ENCODE measurements at regions not wholly inside any gene's neighbourhood (a gene's known extent, or its start where the extent isn't known, plus 50 kb on each side); places are given as distances from the start of the nearest gene placed in this dataset.

- H3K27ac Mint-ChIP-seq, result no peak overlapping the region
- H3K27me3 Mint-ChIP-seq (ENCODE audit: low read depth in 2 of 2), result peaks cover 28 to 30% of the 10 kb centered on the region in 2 donors
- no peaks in the 10 kb centered on the region for H3K9me3 ChIP-seq (ENCODE audit: control insufficient read depth, insufficient read depth, low read length)
These were observed 166.5 kb downstream of the HERPUD2 start for GRCh38 chr7:35528381-35528977.

GRCh38 chr7:35526645-35527044 is 168.3 kb downstream of the HERPUD2 start:
- Mint-ChIP-seq H3K4me1 (no peaks in the 10 kb centered on the region), H3K27ac (no peak overlapping the region), H3K9me3 (no peaks in the 10 kb centered on the region), H3K36me3 (no peaks in the 10 kb centered on the region), H3K4me3 (no peak overlapping the region), H3K27me3 (ENCODE audit: low read depth in 2 of 2) (peaks cover 27 to 34% of the 10 kb centered on the region in 2 donors)
- Histone ChIP-seq H3K4me1 (ENCODE audit: control insufficient read depth, insufficient read depth, low read length) (peaks cover 4% of the 10 kb centered on the region), H3K27me3 (ENCODE audit: control insufficient read depth, insufficient read depth, low read length) (peaks cover 2% of the 10 kb centered on the region), H3K9me3 (ENCODE audit: control insufficient read depth, insufficient read depth, low read length) (no peaks in the 10 kb centered on the region), H3K4me3 (ENCODE audit: low read length) (no peak overlapping the region), H3K27ac (ENCODE audit: low read length) (no peak overlapping the region), H3K36me3 (ENCODE audit: control insufficient read depth, insufficient read depth, low read length) (no peaks in the 10 kb centered on the region)
- no peak for TF ChIP-seq CTCF (IDR thresholded peaks at IDR 0.05)
- WGBS (ENCODE audit: insufficient coverage), result 88% methylated on average over 4 of the region's 4 CpGs
- DNase-seq (no peak), ATAC-seq (no peak)
- intact Hi-C loops (cut with micrococcal nuclease), result no loop called here

More at GRCh38 chr7:35528381-35528977, 166.5 kb downstream of the HERPUD2 start:
- peaks cover 4% of the 10 kb centered on the region for H3K4me1 ChIP-seq (ENCODE audit: control insufficient read depth, insufficient read depth, low read length)
- intact Hi-C loops (cut with micrococcal nuclease), result no loop called here
- H3K36me3 ChIP-seq (ENCODE audit: control insufficient read depth, insufficient read depth, low read length), result no peaks in the 10 kb centered on the region
- no peak overlapping the region for H3K4me3 ChIP-seq (ENCODE audit: low read length)
- H3K36me3 Mint-ChIP-seq, result no peaks in the 10 kb centered on the region
- H3K27ac ChIP-seq (ENCODE audit: low read length), result no peak overlapping the region
- H3K27me3 ChIP-seq (ENCODE audit: control insufficient read depth, insufficient read depth, low read length), result peaks cover 2% of the 10 kb centered on the region
- WGBS (ENCODE audit: insufficient coverage), result 85% methylated on average over 6 of the region's 8 CpGs
- H3K4me1 Mint-ChIP-seq, result no peaks in the 10 kb centered on the region
- TF ChIP-seq CTCF (IDR thresholded peaks at IDR 0.05), result no peak
- DNase-seq (no peak), ATAC-seq (no peak)
- H3K4me3 Mint-ChIP-seq, result no peak overlapping the region
- no peaks in the 10 kb centered on the region for H3K9me3 Mint-ChIP-seq

- H3K27ac ChIP-seq (ENCODE audit: low read length), result no peak overlapping the region
- TF ChIP-seq CTCF (IDR thresholded peaks at IDR 0.05), result no peak
- Mint-ChIP-seq H3K27me3 (ENCODE audit: low read depth in 2 of 2) (peaks cover 28 to 48% of the 10 kb centered on the region in 2 donors), H3K4me3 (no peak overlapping the region), H3K27ac (no peak overlapping the region), H3K36me3 (no peaks in the 10 kb centered on the region), H3K4me1 (peaks cover 6 to 8% of the 10 kb centered on the region in 2 donors), H3K9me3 (no peaks in the 10 kb centered on the region)
- no peaks in the 10 kb centered on the region for H3K9me3 ChIP-seq (ENCODE audit: control insufficient read depth, insufficient read depth, low read length)
- intact Hi-C loops (cut with micrococcal nuclease), result no loop called here
- ATAC-seq (no peak), DNase-seq (no peak)
- no peak overlapping the region for H3K4me3 ChIP-seq (ENCODE audit: low read length)
- no peaks in the 10 kb centered on the region for H3K36me3 ChIP-seq (ENCODE audit: control insufficient read depth, insufficient read depth, low read length)
- WGBS (ENCODE audit: insufficient coverage), result 88% methylated on average over 4 of the region's 5 CpGs
- H3K27me3 ChIP-seq (ENCODE audit: control insufficient read depth, insufficient read depth, low read length), result peaks cover 2% of the 10 kb centered on the region
- no peaks in the 10 kb centered on the region for H3K4me1 ChIP-seq (ENCODE audit: control insufficient read depth, insufficient read depth, low read length)
These were observed 170.7 kb downstream of the HERPUD2 start for GRCh38 chr7:35524112-35524804.
